ENCODE measurements at regions not wholly inside any gene's neighbourhood (a gene's known extent, or its start where the extent isn't known, plus 50 kb on each side); places are given as distances from the start of the nearest gene placed in this dataset.

DNA sequence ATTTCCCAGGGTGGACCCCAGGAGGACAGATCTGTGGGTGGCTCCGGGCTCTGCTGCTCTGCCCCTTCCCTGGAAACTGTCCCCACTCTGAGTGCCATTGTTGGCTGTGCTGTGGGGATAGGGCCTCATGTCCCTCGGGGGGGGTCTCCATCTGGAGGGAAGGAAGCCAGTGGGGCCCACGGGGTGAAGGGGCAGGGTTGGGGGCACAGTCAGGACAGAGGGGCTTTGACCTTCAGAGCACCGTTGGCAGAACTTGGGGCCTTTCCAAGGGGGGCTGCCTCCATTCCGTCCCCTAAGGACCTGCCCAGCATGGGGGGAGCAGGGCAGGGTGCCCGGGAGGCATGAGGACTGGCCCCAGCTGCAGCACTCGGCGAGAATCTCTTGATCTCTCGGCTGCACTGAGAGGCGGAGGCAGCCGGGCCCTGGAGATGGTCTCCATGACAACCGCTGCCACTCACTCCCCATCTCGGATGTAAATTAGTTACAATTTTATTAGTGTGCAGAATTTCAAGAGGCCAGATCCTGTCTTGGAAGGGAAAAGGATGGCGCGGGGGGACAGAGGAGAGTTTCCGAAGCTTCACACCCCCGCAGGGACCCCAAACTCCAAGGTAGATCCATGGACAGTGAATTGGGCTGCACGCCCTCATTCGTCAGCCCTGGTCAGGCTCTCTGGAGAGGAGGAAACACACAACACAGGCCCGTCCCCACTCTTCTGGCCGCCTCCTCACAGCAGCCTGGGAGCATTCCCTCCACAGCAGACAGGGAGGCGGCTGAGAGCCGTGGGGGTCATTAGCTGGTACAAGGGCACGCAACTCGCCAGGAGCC lies 216.2 kb upstream of the IER5L start:
- H3K4me3 ChIP-seq (replicated peaks in 1 of 3; ENCODE audit: insufficient read depth in 1 of 3, low read depth in 1 of 3, low read length in 3 of 3): no peak overlapping the region
- dilution Hi-C loops (cut with MboI; ENCODE audit: extremely low pct_ligation_motif_present, low sequenced_read_pairs) (no loop called here), intact Hi-C loops (cut with micrococcal nuclease) (no loop called here)
- no peak for FAIRE-seq
- CTCF ChIA-PET: no interaction called here
- no peaks in the 10 kb centered on the region for H3K4me1 ChIP-seq (ENCODE audit: control insufficient read depth, extremely low read depth, insufficient read depth, low read length)
- H3K4me2 ChIP-seq (ENCODE audit: insufficient read depth, low read length): no peak overlapping the region
- no peaks in the 10 kb centered on the region for H3K36me3 ChIP-seq (ENCODE audit: control insufficient read depth in 2 of 2, extremely low read depth in 1 of 2, insufficient read depth in 2 of 2, low read length in 2 of 2)
- no peak overlapping the region for H3K27ac ChIP-seq (ENCODE audit: insufficient read depth, low read depth, low read length)
- peaks cover 0 to 2% of the 10 kb centered on the region in 2 experiments for H3K27me3 ChIP-seq (ENCODE audit: control insufficient read depth in 2 of 2, insufficient read depth in 2 of 2, low read length in 2 of 2)
- no peak for DNase-seq (ENCODE audit: low read depth, low spot score)
- no peaks in the 10 kb centered on the region for H3K79me2 ChIP-seq (ENCODE audit: control insufficient read depth, insufficient read depth, low read length)
- no peak for TF ChIP-seq FOS (IDR thresholded peaks at IDR 0.05; ENCODE audit: borderline replicate concordance, insufficient read depth, low read length)
- no peaks in the 10 kb centered on the region for H4K20me1 ChIP-seq (replicated peaks; ENCODE audit: control insufficient read depth, extremely low read depth, insufficient read depth, low read length)
- BruUV-seq (replicated peaks): no TSS peak
- H2AFZ ChIP-seq (ENCODE audit: low read depth, low read length): no peak overlapping the region
- no peaks in the 10 kb centered on the region for H3K9me1 ChIP-seq (replicated peaks; ENCODE audit: control insufficient read depth, extremely low read depth, insufficient read depth, low read length)
- POLR2A ChIA-PET: interaction anchor here (0.7 kb wide), 1 partner anchor 95 kb away, joined by 4 read pairs; no protein-coding TSS in a partner anchor
- H3K9me3 ChIP-seq (replicated peaks; ENCODE audit: control insufficient read depth, insufficient read depth, low read length): no peaks in the 10 kb centered on the region
- no peak overlapping the region for H3K9ac ChIP-seq (replicated peaks; ENCODE audit: extremely low read depth, insufficient read depth, low read length)

DNA sequence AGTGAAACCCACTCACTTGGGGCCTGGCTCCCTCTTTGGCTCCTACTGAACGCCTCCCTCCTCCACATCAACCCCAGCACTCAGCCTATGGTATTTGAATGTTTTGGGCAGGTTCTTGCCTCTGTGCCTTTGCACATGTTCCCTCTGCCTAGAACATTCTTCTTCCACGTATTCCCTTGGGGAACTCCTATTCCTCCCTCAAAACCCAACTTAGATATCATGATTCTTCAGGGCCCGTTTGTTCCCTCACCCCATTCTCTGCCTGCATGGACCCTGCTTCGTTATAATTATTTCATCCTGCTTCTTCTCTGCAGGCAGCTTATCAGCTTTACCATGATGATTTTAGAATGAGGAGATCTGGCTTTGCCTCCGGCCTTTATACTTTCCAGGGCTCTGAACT lies 215.0 kb upstream of the IER5L start:
- H3K9me1 ChIP-seq (replicated peaks; ENCODE audit: control insufficient read depth, extremely low read depth, insufficient read depth, low read length): no peaks in the 10 kb centered on the region
- H3K27me3 ChIP-seq (ENCODE audit: control insufficient read depth in 2 of 2, insufficient read depth in 2 of 2, low read length in 2 of 2): peaks cover 0 to 2% of the 10 kb centered on the region in 2 experiments
- H3K9me3 ChIP-seq (replicated peaks; ENCODE audit: control insufficient read depth, insufficient read depth, low read length): no peaks in the 10 kb centered on the region
- no peak overlapping the region for H2AFZ ChIP-seq (ENCODE audit: low read depth, low read length)
- TF ChIP-seq EZH2 (IDR thresholded peaks at IDR 0.05; ENCODE audit: borderline replicate concordance, low read depth, low read length, severe bottlenecking) (no peak), MYC (IDR thresholded peaks at IDR 0.05; ENCODE audit: low read depth, low read length) (no peak)
- no peaks in the 10 kb centered on the region for H3K36me3 ChIP-seq (ENCODE audit: control insufficient read depth in 2 of 2, extremely low read depth in 1 of 2, insufficient read depth in 2 of 2, low read length in 2 of 2)
- H3K79me2 ChIP-seq (ENCODE audit: control insufficient read depth, insufficient read depth, low read length): no peaks in the 10 kb centered on the region
- FAIRE-seq (no peak), DNase-seq (ENCODE audit: low read depth, low spot score) (no peak)
- H3K9ac ChIP-seq (replicated peaks; ENCODE audit: extremely low read depth, insufficient read depth, low read length): no peak overlapping the region
- no peak overlapping the region for H3K27ac ChIP-seq (ENCODE audit: insufficient read depth, low read depth, low read length)
- no TSS peak for BruUV-seq (replicated peaks)
- no peaks in the 10 kb centered on the region for H4K20me1 ChIP-seq (replicated peaks; ENCODE audit: control insufficient read depth, extremely low read depth, insufficient read depth, low read length)
- intact Hi-C loops (cut with micrococcal nuclease) (no loop called here), dilution Hi-C loops (cut with MboI; ENCODE audit: extremely low pct_ligation_motif_present, low sequenced_read_pairs) (no loop called here)
- CTCF ChIA-PET: no interaction called here
- no peaks in the 10 kb centered on the region for H3K4me1 ChIP-seq (ENCODE audit: control insufficient read depth, extremely low read depth, insufficient read depth, low read length)
- POLR2A ChIA-PET: no interaction called here
- H3K4me2 ChIP-seq (ENCODE audit: insufficient read depth, low read length): no peak overlapping the region
- no peak overlapping the region for H3K4me3 ChIP-seq (replicated peaks in 1 of 3; ENCODE audit: insufficient read depth in 1 of 3, low read depth in 1 of 3, low read length in 3 of 3)

All from endothelial cell of umbilical vein (primary cell).